NCI-H2081 treated with DMSO at 0.1 percent for 48 hours (cell line): ENCODE measurements at regions not wholly inside any gene's neighbourhood (a gene's known extent, or its start where the extent isn't known, plus 50 kb on each side); places are given as distances from the start of the nearest gene placed in this dataset.
A peak's percentile ranks its signal among the peaks of the same experiment; 100 is the strongest.

ENCODE experiments used
- DNase-seq: peaks from one replicate; lab custom pipeline; 2025; lab: John Stamatoyannopoulos, UW

DNA sequence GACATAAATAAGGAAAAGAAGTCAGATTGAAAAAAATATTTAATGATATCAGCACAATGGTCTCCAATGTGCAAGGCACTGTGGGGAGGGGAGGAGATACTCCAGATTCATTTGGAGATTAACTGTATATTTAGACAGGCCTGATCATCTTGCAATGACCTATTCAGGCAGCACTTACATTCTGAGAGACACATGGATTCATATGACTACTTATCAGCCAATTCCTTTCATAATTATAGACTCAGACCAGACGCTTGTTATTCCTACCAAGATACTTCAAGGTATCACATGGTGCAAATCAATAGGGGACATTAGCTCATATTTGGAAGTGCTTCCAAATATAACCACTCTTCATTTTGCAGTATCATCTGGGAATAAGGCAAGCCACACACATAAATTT is 153.5 kb upstream of the TARS1 start:
- no peak for DNase-seq

DNA sequence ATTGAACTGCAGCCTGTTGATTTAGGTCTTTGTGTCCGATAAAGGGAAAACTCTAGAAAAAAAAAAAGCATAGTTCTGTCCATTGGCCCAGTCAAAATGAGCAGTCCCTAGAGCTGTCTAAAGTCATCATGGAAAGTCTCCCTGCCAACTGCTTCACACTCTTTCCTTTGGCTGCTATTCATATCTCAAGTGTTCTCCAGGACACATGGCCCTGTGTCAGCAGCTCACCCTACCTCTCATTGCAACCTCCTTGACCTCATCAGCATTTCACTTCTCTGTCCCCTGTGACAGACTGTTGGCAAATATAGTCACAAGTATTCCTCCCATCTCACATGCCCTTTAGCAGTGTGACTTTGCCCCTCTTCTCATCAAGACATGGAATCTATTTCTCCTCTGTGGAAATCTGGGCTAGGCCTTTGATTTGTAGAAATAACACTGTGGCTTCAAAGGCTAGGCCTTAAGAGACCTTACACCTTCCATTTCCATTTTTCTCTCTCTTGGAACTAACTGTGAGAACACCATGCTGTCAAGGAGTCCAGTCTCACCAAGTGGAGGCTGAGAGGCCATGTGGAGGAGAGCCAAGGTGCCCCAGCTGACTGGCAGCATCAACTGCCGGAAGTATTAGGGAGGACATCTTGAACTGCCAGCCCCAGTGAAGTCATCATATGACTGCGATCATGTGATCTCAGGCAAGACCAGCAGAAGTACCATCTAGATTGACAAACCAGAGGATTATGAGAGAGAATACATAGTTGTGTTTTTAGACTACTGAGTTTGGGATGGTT is 149.4 kb upstream of the TARS1 start:
- no peak for DNase-seq

DNA sequence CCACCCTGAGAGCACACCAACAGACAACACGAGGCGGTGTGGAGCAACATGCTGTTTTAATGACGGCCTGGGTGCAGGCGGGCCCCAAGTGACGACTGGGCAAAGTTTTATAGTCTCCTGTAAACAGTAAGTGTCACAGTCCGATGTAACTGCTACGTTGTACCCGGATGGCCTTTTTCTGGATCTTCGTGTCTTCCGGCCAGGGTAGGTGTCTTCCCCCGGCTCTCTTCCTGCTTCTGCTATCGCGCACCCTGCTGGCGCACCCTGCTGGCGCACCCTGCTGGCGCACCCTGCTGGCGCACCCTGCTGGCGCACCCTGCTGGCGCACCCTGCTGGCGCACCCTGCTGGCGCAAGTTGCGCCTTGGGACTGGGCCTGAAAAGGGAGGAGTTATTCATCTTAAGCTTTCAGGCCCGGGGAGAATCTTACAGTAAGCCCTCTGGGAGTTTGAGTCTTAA is 143.0 kb upstream of the TARS1 start:
- no peak for DNase-seq

DNA sequence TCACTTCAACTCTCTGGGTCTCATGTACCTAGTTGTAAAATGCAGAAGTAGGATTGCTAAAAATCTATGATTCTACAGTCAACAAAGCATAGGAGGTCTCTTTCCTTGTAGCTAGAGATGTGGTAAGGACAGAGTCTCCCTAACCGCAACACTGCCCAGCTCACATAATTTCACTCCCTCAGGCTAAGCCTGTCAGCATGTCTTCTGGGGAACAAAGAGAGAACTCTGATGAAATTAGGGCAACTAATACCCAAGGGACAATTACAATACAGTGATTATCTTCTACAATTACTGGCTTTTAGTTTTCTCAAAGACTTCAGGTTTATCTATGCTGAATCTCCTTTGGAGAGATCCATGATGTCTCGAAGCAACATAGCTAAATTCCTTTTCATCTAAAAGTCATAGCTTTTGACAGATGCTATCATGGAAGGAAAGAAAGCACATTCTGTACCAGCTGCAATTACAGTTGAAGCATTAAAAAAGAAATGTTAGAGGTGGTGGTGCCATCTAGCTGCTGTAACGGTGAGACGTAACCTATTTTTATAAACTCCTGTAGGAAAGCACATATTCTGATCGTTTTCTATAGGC is 141.1 kb upstream of the TARS1 start:
- peak; percentile 50 for DNase-seq

DNA sequence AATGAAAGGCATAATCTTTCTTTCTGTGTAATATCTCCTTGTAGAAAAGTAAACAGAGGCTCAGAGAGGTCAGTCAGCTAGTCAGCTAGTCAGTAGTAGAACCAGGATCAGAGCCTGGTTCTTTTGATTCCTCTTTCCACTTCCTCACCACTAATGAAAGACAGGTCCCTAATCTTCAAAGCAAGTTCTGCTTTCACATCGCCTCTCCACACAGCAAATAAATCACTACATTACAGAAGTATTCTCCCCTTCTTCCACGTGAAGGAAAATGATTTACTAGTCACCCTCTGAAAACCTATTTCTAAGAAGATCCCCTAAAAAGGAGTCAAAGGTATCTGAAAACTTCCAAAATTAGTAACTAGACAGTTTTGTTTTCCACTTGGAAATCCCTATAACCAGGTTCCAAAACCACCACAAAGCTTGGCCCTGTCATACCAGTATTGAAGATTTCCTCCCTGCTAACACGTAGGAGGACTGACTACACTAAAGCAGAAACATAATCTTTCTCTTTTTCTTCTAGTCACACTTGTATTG is 140.5 kb upstream of the TARS1 start:
- no peak for DNase-seq

DNA sequence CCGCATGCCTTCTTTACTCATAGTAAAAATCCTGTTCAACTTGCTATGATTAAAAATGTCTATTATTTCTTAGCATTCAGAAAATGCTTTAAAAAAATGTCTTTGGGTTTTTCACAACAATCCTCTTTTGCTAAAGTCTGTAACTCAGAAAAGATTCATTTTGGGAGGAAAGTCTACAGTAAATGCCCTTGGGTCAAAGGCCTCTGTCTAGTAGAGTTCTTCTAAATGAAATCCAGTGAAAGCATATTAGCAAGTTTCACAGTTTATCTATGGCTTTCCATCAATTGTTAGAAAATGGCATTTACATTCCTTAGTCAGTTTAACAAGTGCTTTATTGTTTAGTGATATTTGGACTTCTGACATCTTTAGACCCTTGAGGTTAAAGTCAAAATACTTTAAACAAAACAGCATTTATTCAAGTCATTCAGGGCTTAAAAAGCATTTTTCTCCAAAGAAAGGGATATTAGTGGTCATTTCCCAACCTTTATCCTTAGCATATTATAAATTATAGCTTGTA is 137.1 kb upstream of the TARS1 start:
- DNase-seq: no peak

DNA sequence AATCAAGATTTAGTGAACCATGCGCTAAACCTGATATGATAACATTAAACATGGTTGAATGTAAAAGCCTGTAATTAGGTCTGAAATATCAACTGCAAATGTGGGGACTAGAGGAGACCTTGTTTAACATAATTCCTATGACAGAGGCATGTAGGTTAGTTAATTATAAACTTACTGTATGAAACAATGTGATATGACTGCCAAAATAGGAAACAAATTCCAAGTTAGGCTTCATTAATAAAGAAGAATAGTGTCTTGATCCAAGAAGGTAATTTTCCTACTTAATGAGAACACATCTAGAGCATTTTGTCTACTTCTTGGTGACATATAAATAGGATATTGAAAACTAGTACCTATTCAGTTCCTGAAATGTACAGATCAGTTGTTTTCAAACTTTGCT is 136.2 kb upstream of the TARS1 start:
- no peak for DNase-seq

DNA sequence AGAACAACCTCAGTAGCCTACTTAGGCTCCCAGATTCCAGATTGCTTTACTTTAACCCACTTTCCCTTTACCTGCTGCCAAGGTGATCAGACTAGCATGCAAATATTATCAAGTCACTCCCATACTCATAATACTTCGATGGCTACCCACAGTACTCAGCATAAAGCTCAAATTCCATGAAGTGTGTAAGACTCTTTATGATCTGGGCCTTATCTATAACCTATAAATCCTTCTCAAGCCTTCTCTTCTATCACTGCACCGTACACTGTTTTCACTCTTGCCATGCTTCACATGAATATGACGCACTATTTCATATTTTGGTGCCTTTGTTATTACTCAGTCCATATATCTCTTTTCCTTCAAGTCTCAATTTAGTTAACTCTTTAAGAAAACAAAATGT is 135.2 kb upstream of the TARS1 start:
- DNase-seq: no peak

DNA sequence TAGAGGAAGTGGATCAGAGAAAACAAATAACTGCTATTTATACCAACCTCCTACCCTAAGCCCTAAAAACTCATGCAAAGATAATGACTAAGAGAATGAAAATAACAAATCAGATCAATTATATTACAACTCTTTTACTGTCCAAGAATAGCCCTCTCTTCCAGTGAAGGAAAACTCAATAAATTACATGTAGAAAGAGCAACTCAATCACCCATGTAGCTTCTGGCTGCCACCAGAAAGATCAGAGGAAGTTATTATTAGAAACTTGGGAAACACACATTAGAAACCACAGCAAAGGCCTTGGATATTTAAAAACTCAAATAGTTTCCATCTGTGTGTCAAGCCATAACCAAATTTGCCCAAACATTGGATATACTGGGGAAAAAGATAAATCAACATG is 134.0 kb upstream of the TARS1 start:
- DNase-seq: no peak

DNA sequence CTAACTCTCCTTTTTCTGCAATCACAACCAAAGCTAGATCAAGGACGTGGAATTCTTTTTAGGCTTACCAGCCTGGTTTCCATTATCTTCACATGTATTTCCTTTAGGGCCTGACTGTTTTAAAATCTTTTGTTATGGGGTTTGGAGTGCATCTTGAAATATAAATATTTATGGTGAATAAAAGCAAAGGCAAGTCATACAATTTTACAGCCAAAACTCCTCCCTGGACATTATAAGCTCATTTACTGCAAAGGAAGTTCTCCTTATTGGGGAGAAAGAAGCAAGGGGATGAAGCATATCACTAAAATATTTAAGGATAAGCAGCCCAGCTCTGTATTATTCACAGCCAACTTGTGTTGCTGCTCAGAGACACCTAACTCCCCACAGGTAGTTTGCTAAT is 132.2 kb upstream of the TARS1 start:
- DNase-seq: no peak

DNA sequence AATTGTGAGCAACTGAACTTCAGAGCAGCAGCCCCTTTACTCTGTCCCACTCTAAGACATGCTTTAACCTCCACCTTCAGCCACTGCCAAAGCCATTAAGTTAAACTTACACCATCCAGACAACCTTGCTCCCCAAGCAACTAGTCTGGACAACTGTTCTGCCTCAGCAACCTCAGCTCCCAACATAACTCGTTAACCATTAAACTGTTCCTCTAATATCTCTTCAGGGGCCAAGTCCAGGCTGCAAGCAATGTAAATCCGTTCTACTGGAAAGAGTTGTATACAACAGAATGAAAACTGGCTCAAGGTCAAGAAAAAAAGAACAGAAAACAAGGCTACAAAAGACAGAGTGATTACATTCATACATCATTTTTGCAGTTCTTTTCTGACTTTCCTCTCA is 131.7 kb upstream of the TARS1 start:
- no peak for DNase-seq

DNA sequence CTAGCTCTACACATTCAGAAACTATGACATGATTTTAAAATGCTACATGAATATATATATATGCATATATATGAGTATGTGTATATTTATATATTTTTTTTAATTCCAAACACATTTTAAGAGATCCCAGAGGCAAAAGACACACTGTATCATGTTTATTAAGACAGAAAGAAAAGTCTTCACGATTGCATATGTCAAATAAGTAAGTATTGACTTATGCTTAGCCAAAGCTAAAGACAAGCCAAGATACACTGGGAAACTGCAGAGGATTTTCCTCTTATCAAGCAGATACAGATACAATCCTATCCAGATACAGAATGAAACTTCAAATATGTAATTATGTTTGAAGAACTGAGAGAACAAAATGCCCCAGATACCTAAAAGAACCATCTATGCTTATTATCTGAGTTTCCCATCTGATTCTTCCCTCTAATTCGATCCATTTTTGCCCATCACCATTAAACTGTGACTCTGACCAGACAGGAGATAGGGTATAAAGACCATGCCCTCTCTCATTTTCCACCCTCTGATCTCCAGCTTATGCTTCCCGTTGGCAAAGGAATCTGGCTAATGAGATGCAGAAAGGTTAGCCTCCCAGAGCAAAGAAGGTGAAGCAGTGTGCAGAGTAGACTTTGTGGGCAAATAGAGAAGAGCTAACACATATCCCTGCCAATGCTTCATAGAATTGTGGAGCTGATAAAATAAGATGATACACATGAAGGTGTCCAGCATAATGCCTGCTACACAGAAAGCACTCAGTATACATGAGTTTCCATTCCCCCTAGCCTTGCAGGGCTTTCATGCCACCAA is 131.0 kb upstream of the TARS1 start:
- no peak for DNase-seq

DNA sequence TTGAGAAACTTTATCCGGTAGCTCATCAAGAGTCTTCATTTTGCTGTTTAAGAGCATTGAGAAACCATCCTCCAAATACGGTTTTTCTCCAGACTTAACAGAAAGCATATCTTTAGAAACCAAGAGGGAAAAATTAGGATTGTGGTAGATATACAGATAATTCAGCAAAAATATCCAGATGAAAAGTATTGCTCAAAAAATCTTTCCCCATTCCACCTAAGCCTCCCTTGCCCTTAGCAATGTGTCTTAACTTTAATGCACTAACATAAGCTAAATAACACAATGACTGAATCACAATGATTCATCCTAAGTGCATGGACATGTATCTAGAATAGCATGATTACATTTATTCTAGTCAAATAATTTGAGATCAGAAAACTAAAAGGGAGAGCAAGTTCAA is 130.3 kb upstream of the TARS1 start:
- no peak for DNase-seq

DNA sequence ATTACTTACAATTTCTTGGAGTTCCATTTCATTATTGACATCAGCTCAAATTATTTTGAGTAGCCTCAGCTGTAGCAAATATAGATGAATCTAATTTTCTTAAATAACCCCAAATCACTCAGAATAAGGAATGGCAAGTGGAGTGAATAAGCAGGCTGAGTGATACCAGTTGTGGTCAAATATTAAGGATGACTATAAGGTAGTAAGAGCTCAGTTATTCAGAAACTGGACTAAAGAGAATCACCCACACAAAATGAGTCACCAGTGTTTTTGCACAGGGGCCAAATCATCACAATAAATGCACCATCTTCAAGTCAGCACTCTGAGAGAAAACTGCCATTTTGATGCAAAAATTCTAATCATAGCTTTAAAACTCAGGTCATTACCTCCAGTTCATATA is 128.9 kb upstream of the TARS1 start:
- no peak for DNase-seq

DNA sequence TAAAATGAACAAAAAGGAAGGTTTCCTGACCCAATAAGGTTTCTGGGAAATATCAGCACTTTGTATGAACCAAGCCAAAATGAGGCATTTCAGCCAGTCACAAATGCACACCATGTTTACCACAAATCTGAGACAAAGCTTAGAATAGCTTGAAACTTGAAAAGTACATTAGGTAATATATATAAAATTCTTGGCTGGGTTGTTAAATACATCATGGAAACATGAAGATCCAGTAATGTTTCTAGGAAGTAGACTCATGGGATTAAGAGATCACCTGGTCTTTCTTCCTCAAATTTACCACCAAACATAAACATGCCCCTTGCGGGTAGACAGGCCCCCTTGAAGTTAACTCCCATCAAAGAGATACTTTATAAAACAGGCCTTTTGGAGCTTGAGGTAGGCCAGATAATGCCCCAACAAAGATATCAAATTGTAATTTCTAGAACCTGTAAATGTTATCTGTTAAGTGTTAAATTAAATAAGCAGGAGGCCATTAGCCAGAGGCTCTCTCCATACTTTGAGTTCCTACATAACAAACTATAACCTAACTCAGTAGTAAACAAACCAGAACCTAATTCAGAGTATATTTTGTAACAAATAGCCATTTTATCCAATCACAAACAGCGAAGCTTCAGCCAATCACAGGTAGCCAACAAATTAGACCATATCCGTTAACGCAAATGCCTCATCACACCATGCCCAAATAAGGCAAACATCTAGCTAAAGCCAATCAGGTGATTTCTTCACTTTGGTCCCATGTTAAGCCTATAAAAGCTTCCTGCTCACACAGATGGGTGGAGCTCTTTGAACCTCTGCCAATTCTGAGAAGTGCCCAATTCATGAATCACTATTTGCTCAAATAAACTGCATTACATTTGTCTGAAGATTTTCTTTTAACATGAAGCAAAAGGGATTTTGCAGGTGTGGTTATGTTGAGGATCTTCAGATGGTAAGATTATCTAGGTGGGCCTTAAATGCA is 127.9 kb upstream of the TARS1 start:
- DNase-seq: no peak

DNA sequence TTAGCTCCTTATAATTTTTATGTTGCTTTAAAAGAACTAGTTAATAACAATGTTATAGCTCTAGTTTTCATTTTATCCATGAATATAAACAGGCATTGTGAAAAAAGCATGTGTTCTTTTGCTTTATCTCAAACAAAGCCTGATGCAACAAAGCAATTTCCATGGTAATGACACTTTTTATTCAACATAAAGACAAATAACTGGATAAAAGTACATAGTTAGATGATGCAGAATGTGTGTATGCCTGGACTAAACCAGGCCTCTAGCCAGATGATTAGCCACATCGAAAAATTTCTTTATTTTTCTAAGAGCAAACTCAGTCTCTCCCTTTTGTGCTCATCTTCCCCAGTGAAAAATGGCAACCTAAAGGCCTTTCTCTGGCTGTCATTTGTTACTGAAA is 125.6 kb upstream of the TARS1 start:
- DNase-seq: no peak

DNA sequence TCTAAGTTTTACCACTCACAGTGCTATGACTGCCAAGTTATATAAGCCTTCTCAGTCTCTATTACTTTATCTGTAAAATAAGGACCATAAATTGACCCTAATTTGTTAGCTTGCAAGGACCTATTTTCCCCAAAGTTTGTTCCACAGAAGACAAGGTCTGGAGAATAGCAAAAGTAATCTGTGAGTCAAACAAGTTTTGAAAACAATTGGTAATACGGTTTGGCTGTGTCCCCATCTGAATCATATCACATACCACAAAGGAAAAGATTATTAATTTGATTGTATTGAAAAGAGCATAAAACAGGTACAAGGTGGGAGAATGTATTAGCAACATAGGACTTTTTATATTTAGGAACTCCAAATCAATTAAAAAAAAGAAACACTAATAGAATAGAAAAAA is 124.0 kb upstream of the TARS1 start:
- DNase-seq: no peak

DNA sequence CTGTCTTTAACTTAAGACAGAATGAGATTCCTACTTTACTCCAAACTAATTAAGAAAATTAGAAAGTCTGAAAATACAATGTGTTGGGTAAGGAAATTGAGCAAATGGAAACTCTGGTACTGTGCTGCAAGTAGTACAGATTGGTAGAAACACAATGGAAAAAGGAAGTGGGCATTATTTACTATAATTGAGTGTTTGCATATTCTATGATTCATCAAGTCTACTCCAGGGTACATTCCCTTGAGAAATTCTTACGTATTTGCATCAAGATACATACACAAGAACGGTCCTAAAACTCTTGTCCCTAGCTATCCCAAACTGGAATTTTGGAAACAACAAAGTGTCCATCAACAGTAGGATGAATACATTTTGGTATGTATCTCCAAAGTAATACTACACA is 123.5 kb upstream of the TARS1 start:
- DNase-seq: no peak

DNA sequence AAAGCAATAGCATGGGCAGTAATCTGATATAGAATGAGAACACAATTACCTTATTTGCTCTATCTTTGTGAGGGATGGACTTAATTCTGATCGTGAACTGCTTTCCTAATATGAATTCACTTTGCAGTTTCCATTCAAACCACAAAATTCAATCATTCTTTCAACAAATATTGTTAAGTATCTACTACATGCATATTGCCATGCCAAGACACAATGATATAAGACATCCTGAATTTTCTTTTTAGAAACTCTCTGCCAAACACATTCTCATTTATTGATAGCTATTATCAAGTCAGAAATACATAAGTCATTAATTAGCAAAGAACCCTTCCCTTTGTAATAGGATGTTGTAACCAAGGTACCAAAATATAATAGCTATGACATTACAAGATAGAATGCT is 121.6 kb upstream of the TARS1 start:
- DNase-seq: no peak

DNA sequence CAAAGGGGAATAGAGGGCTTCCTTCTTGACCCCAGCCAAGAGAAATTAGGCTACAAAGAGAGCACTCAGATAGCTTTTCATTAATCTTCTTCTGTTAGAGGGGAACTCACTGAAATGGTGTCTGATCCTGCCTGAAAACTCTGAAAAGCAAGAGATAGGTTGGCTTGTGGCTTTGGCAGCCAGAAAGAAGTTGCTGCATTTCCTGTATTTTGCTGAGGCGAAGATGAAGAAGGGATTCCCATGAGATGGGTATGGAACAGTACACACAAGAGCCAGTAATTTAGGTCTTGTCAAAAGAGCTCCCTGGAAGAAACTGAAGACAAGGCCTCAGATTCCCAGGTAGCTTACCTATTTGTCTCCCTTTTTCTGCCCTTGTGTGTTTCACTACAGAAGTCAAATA is 120.9 kb upstream of the TARS1 start:
- DNase-seq: no peak

DNA sequence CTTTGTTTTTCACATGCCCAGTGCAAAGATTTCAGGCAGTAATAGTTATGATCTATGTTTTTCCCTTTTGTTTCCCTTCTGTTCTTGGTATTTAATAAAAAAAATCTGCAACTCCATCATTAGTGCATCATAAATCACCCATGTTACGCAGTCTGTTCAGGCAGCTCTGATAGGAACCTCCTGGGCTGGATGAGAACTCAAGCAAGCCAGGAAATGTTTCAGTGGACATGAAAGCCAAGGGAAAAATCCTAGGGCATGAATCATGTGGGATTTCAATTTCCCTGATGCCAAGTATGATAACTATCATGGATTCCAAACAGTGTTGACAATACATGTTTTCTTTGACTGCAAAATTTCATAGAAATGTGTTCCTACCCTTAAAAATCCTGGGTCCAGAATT is 119.7 kb upstream of the TARS1 start:
- DNase-seq: no peak
